ENCODE measurements at regions not wholly inside any gene's neighbourhood (a gene's known extent, or its start where the extent isn't known, plus 50 kb on each side); places are given as distances from the start of the nearest gene placed in this dataset.

DNA sequence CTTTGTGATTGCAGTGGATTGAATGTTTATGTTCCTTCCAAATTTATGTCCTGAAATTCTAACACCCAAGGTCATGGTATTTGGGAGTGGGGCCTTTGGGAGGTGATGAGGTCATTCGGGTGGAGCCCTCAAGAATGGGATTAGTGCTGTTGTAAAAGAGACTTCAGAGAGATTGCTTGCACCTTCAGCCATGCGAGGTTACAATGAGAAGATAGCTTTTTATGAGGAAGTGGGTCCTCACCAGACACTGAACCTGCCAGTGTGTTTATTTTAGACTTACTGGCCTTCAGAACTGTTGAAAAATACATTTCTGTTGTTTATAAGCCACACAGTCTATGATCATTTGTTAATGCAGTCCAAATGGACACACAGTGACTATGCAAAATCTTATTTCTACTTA lies 161.0 kb upstream of the GPRIN3 start:
- TF ChIP-seq POLR2A (IDR thresholded peaks at IDR 0.05) (no peak), EP300 (IDR thresholded peaks at IDR 0.05) (no peak), POLR2AphosphoS5 (IDR thresholded peaks at IDR 0.05) (no peak)
- TF ChIP-seq, protein P1, sequence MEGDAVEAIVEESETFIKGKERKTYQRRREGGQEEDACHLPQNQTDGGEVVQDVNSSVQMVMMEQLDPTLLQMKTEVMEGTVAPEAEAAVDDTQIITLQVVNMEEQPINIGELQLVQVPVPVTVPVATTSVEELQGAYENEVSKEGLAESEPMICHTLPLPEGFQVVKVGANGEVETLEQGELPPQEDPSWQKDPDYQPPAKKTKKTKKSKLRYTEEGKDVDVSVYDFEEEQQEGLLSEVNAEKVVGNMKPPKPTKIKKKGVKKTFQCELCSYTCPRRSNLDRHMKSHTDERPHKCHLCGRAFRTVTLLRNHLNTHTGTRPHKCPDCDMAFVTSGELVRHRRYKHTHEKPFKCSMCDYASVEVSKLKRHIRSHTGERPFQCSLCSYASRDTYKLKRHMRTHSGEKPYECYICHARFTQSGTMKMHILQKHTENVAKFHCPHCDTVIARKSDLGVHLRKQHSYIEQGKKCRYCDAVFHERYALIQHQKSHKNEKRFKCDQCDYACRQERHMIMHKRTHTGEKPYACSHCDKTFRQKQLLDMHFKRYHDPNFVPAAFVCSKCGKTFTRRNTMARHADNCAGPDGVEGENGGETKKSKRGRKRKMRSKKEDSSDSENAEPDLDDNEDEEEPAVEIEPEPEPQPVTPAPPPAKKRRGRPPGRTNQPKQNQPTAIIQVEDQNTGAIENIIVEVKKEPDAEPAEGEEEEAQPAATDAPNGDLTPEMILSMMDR (IDR thresholded peaks at IDR 0.05): no peak
